A673 (cell line): ENCODE measurements at regions not wholly inside any gene's neighbourhood (a gene's known extent, or its start where the extent isn't known, plus 50 kb on each side); places are given as distances from the start of the nearest gene placed in this dataset.

ENCODE experiments used
- BruUV-seq: library from RNA; stranded (reverse); fragments of 400-500 nt; replicated peaks from 2 replicates; lab custom pipeline; 2021; lab: Mats Ljungman, UMichigan
- CTCF ChIA-PET: fragments of 300-600 bp; sonication (Branson Sonifier 250); formaldehyde crosslinking; loops from one replicate; lab custom pipeline; 2022; ENCODE audit warnings: antibody characterized with exemption; lab: Charles Lee
- POLR2A ChIA-PET: fragments of 300-600 bp; sonication (Branson Sonifier 250); formaldehyde crosslinking; loops from one replicate; lab custom pipeline; 2022; ENCODE audit warnings: antibody characterized with exemption; ENCODE audit not compliant: low non-redundant PET; lab: Charles Lee
- DNase-seq: peaks from one replicate; pipeline ENCODE4 v3.0.0-alpha.2; 2015; ENCODE audit warnings: low spot score
- H3K27ac ChIP-seq: fragments of 200-600 bp; sonication (generic); 2 replicates; pipeline ENCODE4 v1.5.1; 2016; ENCODE audit warnings: mixed run types, low read depth, mild to moderate bottlenecking, mixed read lengths, antibody characterized with exemption, low read length; ENCODE audit not compliant: poor library complexity, severe bottlenecking
- H3K27me3 ChIP-seq: fragments of 200-600 bp; sonication (generic); replicated peaks from 2 replicates; pipeline ENCODE4 v1.6.1; 2017; ENCODE audit warnings: mixed run types, low read depth, mild to moderate bottlenecking, mixed read lengths, antibody characterized with exemption, low read length; ENCODE audit not compliant: insufficient read depth, poor library complexity
- H3K36me3 ChIP-seq: fragments of 200-600 bp; sonication (generic); 2 replicates; pipeline ENCODE4 v1.6.1; 2016; ENCODE audit warnings: mixed run types, mild to moderate bottlenecking, mixed read lengths, antibody characterized with exemption, low read length; ENCODE audit not compliant: insufficient read depth, poor library complexity, severe bottlenecking
- H3K4me1 ChIP-seq: fragments of 200-600 bp; sonication (generic); 2 replicates; pipeline ENCODE4 v1.6.1; 2017; ENCODE audit warnings: mixed run types, mild to moderate bottlenecking, mixed read lengths, antibody characterized with exemption, low read length; ENCODE audit not compliant: insufficient read depth, poor library complexity, severe bottlenecking
- H3K4me3 ChIP-seq: fragments of 200-600 bp; sonication (generic); 2 replicates; pipeline ENCODE4 v1.5.1; 2016; ENCODE audit warnings: low read depth, mixed run types, mild to moderate bottlenecking, mixed read lengths, low read length; ENCODE audit not compliant: poor library complexity, severe bottlenecking
- H3K9me3 ChIP-seq: fragments of 200-600 bp; sonication (generic); 2 replicates; pipeline ENCODE4 v1.6.1; 2016; ENCODE audit warnings: mixed run types, low read depth, mild to moderate bottlenecking, mixed read lengths, antibody characterized with exemption, low read length; ENCODE audit not compliant: poor library complexity, severe bottlenecking
- CTCF ChIP-seq: fragments of 300-800, 200-600 bp; sonication (generic); conservative IDR thresholded peaks from 2 replicates; pipeline ENCODE4 v1.5.1; 2017; ENCODE audit warnings: low read depth, mild to moderate bottlenecking, antibody characterized with exemption, low read length, moderate library complexity, mixed read lengths
- EZH2 ChIP-seq: fragments of 200-600 bp; sonication (generic); IDR thresholded peaks from 2 replicates; pipeline ENCODE4 v1.6.1; 2017; ENCODE audit warnings: borderline replicate concordance, low read depth, mild to moderate bottlenecking, mixed read lengths, antibody characterized with exemption, low read length; ENCODE audit not compliant: poor library complexity, severe bottlenecking
- intact Hi-C: fragments of 100-400 bp; cut with micrococcal nuclease; formaldehyde crosslinking; loops from one replicate; pipeline ENCODE4 v1.10.0; 2022; ENCODE audit not compliant: unreplicated experiment

GRCh38 chr6:8279041-8279805, 156.1 kb downstream of the SLC35B3 start:
- Histone ChIP-seq H3K36me3 (no peaks in the 10 kb centered on the region), H3K4me1 (peaks cover 15% of the 10 kb centered on the region), H3K27ac (no peak overlapping the region), H3K9me3 (no peaks in the 10 kb centered on the region), H3K4me3 (no peak overlapping the region), H3K27me3 (no peaks in the 10 kb centered on the region)
- ChIA-PET CTCF (no interaction called here), POLR2A (no interaction called here)
- BruUV-seq = no TSS peak
- no peak for TF ChIP-seq EZH2
- TF ChIP-seq CTCF = no peak
- no peak for DNase-seq
- intact Hi-C loops = no loop called here

DNA sequence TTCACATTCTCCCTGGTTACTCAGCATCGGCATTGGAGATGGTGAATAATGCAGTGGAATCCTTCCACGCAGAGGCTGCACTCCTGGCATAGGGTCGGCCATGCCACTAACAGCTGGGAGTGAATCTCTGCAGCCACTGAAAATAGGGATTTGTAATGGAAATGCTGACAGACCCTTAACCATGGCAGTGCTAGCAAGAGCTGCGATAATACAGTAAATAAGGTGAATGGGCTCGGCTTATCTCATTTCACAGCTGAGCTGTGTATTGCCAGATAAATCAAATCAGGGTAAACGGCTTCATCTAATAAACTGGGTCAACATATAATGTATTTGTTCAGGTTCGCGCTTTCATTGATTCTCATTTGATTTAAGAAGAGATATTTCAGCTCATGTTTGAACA, 156.8 kb downstream of the SLC35B3 start:
- Histone ChIP-seq H3K27ac (no peak overlapping the region), H3K9me3 (no peaks in the 10 kb centered on the region), H3K4me3 (no peak overlapping the region), H3K27me3 (no peaks in the 10 kb centered on the region), H3K36me3 (no peaks in the 10 kb centered on the region), H3K4me1 (peaks cover 15% of the 10 kb centered on the region)
- ChIA-PET POLR2A (no interaction called here), CTCF (no interaction called here)
- DNase-seq = no peak
- intact Hi-C loops = no loop called here
- TF ChIP-seq EZH2 (no peak), CTCF (no peak)
- no TSS peak for BruUV-seq

DNA sequence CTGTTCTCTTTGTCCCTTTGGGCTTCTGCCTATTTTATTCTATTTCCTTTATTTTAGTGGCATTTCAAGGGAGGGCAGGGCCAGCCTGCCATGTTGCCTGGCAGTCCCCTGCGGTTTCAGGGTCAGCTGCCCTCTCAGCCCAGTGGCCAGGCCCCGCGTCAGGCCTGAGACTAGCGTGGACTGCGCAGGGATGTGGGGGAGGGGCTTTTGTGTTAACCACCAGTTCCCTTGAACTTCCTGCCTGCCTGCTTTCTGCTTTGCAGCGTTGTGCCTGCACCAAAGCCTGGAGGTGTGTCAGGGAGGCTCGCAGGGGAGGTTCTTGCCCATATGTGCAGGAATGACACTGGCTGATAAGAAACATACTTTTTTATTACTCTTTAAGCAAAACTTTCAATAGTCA, 157.6 kb downstream of the SLC35B3 start:
- intact Hi-C loops = no loop called here
- no peaks in the 10 kb centered on the region for H3K27me3 ChIP-seq
- DNase-seq = no peak
- H3K9me3 ChIP-seq = no peaks in the 10 kb centered on the region
- H3K4me3 ChIP-seq = no peak overlapping the region
- H3K27ac ChIP-seq = no peak overlapping the region
- no peaks in the 10 kb centered on the region for H3K36me3 ChIP-seq
- CTCF ChIA-PET = no interaction called here
- TF ChIP-seq CTCF = no peak
- no peak for TF ChIP-seq EZH2
- peaks cover 15% of the 10 kb centered on the region for H3K4me1 ChIP-seq
- no TSS peak for BruUV-seq
- POLR2A ChIA-PET = no interaction called here
